H1 (cell line): ENCODE measurements at regions not wholly inside any gene's neighbourhood (a gene's known extent, or its start where the extent isn't known, plus 50 kb on each side); places are given as distances from the start of the nearest gene placed in this dataset.

Source experiments
- GABPA ChIP-seq: IDR thresholded peaks from 2 replicates; pipeline ENCODE4 v1.6.1; 2011; ENCODE audit warnings: mild to moderate bottlenecking, low read length, moderate library complexity, borderline replicate concordance; ENCODE audit not compliant: insufficient read depth
- PHF8 ChIP-seq: fragments of 200-600 bp; sonication (generic); conservative IDR thresholded peaks from 2 replicates; pipeline ENCODE4 v1.7.1; 2012; ENCODE audit warnings: low read depth, mild to moderate bottlenecking, inconsistent platforms, low read length, moderate library complexity
- SP4 ChIP-seq: IDR thresholded peaks from 2 replicates; pipeline ENCODE4 v1.6.1; 2012; ENCODE audit warnings: low read length, inconsistent platforms

DNA sequence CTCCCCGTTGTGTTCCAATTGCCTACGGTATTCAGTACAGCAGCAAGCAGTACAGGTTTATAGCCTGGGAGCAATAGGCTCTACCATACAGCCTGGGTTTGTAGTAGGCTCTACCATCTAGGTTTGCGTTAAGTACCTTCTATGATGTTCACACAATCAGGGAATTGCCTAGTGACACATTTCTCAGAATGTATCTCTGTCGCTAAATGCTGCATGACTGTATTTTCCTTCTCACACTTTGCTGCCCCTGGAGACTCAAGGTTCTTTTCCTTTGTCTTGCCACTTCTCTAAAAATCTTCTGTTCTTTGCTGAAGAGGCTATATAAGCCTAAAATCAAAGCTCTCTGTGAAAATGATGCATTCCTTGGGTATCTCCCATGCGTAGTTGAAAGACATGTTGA lies 241.9 kb downstream of the CD83 start (continued):
- TF ChIP-seq GABPA (no peak), SP4 (no peak), PHF8 (no peak)
